ENCODE measurements at regions not wholly inside any gene's neighbourhood (a gene's known extent, or its start where the extent isn't known, plus 50 kb on each side); places are given as distances from the start of the nearest gene placed in this dataset.
"Not testable (repeated sequence)": the region's sequence is repeated elsewhere in the genome, so short reads cannot be mapped to it uniquely, and the experiment has no call there.

DNA sequence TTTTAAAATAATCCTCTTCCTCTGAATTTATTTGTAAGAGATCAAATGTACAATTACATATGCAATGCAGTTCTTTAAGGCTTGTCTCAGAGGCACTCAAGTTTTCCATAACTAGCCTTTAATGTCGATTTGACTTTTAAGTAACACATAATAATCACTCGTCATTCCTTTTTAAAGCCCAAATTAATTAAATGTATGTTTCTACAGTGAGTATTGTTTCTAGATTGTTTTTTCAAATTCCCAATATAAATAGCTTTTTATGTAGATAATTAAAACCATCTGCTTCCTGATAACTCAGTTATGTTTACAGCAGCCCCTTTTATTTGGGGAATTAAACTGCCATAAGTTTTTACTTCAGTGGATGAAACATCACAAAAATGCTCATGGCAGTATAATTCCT lies 185.1 kb downstream of the ETNK1 start:
- no peak for DNase-seq (ENCODE audit: low spot score)

DNA sequence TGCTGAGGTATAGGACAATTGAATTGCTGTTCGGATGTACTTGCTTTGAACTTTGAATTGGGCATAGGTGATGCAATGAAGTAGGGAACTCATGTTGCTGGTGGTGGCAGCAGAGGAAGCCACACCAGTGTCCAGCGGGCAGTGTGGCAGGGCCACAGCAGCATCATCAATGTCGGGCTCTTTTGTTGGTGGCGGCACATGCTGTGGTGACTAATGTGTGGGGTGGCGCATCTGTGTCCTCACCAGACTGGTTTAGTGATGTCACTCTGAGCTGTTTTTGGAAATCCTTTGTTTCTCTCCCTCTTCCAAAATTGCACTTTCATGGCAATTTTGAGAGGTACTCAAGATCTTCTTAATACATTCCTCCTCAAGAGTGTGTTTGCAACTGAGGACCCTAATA lies 187.6 kb downstream of the ETNK1 start:
- no peak for DNase-seq (ENCODE audit: low spot score)

DNA sequence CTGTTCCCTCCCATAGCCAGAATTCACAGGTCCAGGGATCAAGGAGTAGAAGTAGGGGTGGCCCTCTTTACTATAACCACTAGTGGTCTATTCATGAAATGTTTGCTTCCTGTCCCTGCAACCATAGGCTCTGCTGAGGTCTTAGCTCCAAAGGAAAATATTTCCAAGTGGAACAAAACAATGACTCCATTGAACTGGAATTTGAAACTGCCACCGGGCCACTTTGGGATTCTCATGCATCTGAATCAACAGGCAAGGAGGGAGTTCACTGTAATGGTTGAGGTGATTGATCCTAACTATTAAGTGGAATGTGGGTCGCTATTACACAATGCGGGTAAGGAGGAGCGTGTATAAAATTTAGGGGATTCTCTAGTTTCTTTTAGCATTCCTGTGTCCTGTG lies 197.0 kb downstream of the ETNK1 start:
- DNase-seq (ENCODE audit: low spot score) = peak; percentile 14

DNA sequence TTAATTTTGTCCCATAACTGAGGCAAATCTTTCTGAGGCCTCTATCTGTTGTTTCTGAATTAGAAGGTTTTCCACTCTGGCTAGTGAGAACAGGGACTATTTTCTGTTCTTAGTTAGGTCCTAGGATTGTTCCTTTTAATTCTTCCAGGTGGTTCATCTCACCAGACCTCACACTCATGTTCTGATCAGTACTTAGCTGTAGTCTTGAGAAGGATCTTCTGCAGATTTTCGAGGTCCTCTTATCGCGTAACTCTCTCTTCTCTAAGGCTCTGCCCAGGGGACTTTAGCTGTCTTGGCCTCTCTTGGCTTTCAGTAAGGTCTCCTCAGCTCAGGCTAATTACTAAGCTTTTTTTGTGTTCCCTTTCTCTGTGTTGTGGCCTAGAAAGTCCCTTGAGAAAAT lies 201.1 kb downstream of the ETNK1 start:
- DNase-seq (ENCODE audit: low spot score) = no peak

DNA sequence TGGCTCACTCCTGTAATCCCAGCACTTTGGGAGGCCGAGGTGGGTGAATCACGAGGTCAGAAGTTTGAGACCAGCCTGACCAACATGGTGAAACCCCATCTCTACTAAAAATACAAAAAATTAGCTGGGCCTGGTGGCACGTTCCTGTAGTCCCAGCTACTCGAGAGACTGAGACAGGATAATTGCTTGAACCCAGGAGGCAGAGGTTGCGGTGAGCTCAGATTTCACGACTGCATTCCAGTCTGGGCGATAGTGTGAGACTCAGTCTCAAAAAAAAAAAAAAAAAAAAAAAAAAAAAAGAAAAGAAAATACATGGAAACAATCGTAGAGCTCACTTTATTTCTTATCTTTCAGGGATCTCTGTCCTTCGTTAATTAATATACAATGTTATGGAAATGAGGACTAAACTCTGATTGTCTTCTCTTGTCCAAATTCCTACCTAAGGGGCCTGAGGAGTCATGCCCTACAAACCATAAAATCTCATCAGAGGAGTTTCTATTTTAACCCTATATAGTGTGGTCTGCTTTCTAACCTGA lies 201.5 kb downstream of the ETNK1 start:
- not testable (repeated sequence) for DNase-seq (ENCODE audit: low spot score)

DNA sequence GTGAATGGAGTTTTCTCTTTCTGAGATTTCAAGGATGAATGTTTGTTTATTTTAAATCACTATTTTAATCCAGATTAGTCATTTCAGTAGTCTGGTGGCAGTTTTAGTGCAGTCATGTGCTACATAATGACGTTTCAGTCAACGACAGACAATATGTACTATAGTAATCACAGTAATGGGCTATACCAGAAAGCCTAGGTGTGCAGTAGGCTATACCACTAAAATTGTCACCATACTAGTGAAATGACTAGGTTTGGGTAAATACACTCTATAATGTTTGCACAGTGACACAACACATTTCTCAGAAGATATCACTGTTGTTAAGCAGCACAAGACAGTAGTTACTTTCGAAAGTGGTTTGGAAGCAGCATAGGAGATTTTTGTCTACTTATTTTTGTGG lies 203.1 kb downstream of the ETNK1 start:
- DNase-seq (ENCODE audit: low spot score) = no peak

DNA sequence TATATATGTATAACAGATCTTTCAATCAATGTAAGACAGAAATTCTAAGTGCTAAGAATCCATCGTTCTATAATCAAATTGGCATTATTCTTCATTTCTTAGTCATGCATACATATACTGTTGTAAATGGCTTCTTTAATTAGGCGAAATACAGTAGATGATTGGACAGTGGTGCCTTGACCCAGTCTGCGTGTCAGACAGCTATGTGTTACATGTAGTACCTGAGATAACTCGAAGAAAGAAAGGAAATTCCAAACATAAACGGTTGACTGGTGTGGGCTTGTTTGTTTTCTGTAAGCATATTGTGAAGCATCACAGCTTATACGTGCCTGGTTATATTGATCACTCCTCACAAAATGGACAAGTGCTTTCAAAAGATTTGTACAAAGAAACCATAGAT lies 210.5 kb downstream of the ETNK1 start:
- DNase-seq (ENCODE audit: low spot score) = no peak

DNA sequence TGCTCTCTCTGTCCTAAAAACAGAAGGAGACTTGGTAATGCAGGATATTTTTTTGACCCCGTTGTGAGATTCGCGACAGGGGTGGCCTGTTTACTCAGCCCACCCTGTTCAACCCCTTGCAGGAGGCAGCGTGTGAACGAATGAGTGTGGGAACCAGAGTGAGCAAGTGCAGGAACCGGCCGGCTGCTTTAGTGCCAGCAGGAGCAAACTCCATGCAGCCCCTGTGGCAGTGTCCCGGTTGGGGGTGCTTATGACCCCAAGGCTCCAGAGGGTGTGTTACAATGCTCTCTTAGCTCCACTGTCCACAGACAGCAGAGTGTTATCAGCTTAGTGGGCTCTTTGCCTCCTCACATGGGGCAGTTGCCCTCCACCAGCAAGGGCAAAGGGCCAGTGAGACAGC lies 225.2 kb downstream of the ETNK1 start:
- no peak for DNase-seq (ENCODE audit: low spot score)

DNA sequence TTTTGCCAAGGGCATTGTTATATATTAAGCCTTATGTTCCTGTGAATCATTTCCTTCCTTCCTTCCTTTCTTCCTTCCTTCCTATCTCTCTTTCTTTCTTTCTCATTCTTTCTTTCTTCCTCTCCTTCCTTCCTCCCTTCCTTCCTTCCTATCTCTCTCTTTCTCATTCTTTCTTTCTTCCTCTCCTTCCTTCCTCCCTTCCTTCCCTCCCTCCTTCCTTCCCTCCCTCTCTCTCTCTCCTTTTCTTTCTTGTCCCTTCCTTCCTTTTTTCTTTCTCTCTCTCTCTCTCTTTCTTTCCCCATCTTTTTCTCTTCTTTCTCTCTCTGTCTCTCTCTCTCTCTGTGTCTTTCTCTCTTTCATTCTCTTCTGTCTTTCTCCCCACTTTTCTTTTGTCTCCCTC lies 226.6 kb downstream of the ETNK1 start:
- DNase-seq (ENCODE audit: low spot score) = no peak

DNA sequence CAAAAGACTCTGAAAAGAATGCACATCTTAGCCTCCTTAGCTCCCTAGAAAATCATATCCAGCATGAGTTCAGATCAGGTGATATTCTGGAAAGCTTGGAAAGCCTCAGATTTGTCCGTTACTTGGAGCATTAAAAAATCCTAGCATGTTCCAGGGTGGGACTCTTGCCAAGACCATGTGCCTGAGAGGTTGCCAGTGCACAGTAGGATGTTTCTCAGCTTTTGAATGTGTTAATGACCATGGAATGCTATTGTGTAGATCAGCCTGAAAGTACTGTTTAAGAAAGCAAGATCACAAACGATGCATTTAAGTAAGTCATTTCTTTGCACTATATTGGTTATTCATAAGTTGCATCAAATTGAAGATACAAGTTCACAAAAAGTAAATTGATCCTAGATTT lies 230.5 kb downstream of the ETNK1 start:
- no peak for DNase-seq (ENCODE audit: low spot score)

DNA sequence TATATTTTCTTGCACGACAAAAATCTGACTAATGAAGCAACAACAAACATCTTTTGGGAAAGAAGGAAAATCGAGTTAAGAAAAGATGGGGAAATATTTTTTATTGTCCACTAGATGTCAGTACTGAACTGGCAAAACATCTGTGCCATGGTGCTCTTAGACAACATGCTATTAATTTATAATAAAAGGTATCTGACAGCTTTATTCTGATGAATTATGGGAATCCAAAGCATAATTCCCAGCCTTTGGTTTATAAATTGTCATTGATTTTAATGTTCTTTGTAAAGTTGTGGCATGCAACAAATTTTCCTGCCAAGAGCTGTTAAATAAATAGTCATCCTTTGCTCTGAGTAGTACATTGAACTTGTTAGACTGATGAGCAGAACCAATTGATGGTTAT lies 231.2 kb downstream of the ETNK1 start:
- DNase-seq (ENCODE audit: low spot score) = peak; percentile 34

DNA sequence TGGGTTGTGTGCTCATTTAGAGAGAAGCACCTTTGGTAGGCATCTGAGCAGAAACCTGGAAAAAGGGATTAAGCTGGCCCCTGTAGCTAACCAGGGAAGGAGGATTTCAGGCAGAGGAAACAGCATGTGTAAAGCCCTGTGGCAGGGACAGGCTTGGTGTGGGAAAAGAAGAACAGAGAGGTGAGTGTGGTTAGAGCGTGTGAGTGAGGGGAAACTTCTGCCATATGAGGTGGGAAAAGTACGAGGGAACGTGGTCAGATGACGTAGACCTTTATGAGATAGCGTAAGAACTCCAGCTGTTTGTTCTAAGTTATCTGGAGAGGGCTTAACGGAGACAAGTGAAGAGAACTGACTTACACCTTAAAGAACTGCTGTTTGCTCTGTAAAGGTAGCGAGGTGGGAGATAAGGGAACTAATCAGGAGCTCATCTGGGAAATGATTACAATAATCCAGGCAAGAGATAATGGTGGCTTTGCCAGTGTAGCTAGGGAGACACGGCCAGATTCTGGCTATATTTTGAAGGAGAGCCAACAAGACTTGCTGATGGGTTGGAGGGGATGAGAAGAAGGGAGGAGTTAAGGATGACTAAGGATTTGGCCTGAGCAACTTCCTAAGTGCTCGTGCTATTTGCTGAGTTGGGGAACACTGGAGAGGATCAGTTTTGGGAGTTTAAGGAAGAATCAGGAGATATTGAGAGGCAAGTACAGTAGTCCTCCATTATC lies 234.0 kb downstream of the ETNK1 start:
- DNase-seq (ENCODE audit: low spot score) = peak; percentile 37

DNA sequence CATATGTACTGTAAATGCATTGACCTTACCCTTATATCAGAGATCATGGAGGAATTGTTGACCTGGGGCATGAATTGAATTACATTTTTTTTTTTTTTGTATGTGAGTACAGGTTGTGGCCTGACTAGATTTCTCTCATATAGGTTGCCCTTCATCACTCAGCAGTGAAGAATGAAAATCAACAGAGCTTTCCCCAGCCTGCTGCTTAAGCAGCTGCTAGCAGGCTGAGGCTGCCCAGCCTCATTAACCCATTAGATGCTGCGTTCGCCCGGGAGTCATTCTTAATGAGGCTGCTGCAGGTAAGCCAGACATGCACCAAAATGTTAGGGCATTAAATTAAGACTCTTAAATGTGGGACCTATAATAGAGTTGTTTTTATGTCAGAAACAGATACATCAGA lies 236.0 kb downstream of the ETNK1 start:
- DNase-seq (ENCODE audit: low spot score) = no peak

DNA sequence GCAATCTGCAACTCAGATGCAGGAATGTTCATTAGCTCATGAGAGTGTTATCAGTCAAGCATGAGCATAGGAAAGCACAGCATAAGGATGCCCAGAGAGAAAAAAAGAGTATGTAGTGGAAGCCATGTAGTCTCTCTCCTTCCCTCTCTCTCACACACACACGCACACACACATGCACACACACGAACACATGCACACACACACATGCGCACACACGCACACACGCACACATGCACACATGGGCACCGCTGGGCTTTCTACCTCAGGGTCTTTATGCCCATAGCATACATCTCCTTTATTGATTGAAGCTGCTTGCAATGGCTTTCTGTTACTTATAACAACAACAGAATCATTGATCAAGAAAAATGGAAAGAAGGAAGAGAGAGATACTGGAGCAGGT lies 240.9 kb downstream of the ETNK1 start:
- no peak for DNase-seq (ENCODE audit: low spot score)

DNA sequence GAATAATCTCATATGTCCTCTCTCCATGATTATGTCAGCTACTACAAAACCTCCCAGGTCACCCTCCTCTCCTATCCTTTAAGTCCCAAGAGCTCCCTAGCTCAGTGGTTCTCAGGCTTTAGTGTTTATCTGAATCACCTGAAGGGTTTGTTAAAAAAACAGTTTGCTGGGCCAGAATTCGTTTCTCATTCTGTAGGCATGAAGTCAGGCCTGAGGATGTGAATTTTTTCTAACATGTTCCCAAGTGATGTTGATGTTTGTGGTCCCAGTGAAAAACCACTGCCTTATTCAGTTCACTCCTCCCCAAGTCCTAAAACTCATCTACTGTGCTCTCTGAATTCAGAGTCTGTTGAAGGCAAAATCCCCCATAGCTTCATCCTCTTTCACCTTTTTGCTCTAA lies 241.4 kb downstream of the ETNK1 start:
- DNase-seq (ENCODE audit: low spot score) = no peak

DNA sequence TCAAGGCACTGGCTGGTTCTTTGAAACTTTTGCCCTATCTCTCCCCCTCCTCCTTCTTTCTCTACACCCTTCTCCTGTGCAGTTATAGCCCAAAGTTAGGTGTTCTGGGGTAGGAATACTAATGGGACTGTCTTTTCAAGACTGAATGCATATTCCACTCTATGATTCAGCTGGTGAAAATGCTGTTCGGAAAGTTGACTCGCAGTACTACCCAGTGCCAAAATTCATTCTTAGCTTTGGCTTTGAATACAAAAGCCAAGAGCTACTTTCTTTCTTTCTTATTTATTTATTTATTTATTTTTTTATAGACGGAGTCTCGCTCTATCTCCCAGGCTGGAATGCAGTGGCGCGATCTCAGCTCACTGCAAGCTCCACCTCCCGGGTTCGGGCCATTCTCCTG lies 249.2 kb downstream of the ETNK1 start:
- DNase-seq (ENCODE audit: low spot score) = no peak

DNA sequence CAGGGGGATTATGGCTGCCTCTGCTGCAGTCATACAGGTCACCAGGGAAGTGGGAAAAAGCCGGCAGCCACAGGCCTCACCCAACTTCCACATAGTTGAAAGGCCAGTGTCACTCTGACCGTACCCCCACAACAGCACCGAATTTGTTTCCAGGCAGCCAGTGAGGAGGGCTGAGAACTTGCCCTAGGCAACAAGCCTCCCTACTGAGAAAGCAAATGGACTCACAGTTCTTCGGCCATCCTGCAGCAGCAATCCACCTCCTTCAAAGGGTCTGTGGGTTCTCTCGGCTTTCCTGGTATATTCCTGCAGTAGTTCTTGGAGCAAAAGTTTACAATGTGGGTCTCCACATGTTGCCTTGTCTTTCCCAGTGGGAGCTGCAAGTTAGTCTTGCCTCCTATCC lies 251.3 kb downstream of the ETNK1 start:
- DNase-seq (ENCODE audit: low spot score) = no peak

DNA sequence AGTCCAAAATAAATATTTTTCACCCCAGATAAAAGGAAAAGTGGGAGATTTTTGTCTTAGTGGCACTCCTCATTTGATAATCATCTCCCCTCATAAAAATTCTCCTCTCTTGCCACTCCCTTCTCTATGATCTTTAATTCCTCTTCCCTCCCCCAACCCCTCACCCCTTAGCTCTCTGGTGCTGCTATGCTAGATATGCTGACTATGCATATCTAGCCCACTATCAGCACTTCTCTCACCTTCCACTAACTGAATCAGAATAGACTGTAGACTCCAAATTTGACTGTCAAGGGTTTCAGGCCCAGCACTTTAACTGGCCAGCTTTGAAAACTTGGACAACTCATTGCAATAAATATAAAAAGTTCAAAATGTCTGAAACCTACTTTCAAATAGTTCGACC lies 254.2 kb downstream of the ETNK1 start:
- no peak for DNase-seq (ENCODE audit: low spot score)

DNA sequence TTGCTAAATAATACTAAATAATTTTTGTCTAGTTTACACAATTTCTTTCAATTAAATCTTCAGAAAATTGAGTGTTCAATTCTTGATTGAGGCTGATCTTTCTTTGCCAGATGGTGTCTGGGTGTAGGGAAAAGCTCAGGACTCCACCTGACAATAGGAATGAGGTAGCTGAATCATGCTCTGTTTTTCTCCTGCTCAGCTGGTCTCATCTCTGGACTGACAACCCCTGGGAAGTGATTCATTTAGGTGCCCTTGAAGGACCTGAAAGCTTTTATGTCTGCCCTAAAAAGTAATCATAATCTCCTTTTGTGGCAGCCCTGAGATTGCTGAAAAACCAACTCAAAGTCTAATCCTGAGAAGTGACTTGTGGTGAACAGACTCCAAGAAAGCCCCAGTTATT lies 255.4 kb downstream of the ETNK1 start:
- DNase-seq (ENCODE audit: low spot score) = no peak

DNA sequence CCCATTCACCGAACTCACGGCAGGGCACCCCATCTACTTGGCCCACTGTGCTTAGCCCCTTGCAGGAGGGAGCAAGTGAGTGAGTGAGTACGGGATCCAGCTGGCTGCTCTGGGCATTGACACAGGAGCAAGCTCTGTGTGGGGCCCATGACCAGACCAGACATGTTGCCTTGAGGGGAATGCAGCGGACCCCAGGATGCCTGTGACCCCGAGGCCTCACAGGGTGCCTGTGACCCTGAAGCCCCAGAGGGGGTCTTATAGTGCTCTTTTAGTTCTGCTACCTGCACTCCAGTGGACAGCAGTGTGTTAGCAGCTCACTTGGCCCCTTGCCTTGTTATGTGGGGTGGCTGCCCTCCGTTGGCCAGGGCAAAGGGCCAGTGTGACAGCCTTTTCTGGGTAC lies 255.8 kb downstream of the ETNK1 start:
- DNase-seq (ENCODE audit: low spot score) = no peak

DNA sequence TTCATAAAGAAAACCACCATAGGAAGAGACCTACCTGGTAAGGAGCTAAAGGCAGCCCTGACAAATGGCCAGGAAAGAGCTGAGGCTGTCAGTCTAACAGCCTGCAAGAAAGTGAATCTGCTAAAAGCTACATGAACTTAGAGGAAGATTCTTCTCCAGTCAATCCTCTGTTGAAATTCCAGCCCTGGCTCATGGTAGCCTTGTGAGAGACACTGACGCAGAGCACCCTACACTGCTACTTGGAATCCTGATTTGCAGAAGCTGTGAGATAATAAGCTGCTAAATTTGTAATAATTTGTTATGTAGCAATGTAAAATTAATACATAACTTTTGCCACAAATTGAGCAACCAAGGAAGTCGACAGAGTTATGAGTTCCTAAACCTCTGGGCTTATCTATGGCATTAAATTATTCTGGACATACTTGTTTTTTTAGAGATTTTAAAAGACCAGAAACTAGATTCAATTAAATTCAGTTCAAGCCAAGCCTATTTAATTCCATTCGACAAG lies 257.0 kb downstream of the ETNK1 start:
- DNase-seq (ENCODE audit: low spot score) = no peak

DNA sequence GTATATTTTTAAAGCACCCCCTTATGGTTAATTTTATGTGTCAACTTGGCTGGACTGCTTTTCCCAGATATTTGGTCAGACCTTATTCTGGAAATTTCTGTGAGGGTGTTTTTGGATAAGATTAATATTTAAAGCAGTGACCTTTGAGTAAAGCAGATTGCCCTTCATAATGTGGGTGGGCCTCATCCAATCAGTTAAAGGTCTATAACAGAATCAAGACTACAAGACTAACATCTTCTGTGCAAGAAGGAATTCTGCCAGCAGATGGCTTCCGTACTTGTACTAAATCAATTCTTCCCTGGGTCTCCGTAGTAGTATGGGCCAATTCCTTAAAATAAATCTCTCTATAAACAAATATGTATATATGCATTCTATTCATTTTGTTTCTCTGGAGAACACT lies 257.6 kb downstream of the ETNK1 start:
- DNase-seq (ENCODE audit: low spot score) = no peak

DNA sequence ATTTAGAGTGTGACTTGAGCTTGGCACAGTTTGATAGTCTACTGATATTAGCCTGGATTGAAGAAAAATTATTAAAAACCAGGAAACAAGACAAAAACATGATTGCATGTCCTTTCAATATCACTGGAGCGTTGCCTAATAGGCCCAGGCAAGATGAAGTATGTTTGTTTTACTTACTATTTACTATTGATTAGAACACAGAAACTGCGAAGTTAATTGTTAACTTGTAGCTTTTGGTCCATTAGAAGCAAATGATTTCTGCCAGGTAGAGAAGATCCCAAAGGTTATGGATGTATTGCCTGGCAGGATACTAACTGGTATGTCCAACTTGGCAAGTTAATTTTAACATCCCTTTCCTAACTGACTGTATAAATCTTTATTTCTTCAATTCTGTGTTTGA lies 268.9 kb downstream of the ETNK1 start:
- DNase-seq (ENCODE audit: low spot score) = no peak

DNA sequence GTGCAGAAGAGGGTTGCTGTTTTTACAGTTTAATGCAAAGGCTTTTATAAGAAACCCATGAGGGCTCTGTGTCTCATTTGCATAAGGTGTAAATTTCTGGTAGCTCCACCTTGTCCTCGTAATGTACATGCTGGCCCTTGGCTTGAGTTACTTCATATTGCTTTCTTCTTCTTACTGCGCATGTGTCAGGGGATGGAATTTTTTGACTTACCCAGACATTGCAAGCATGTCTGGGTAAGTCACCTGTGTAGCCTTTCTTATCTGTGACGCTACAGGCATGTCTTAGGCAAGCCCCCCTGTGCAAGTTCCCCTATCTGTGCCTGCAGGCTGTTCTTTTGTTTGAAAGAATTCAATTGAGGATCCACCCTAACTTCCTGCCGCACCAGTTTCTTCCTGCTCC lies 274.2 kb downstream of the ETNK1 start:
- DNase-seq (ENCODE audit: low spot score) = no peak

All from AG20443 (cell line).